Ovary (tissue), 7 donors: ENCODE measurements at regions not wholly inside any gene's neighbourhood (a gene's known extent, or its start where the extent isn't known, plus 50 kb on each side); places are given as distances from the start of the nearest gene placed in this dataset.

Experiments
- DNase-seq, 5 donors: peaks; one replicate each; pipeline ENCODE4 v3.0.0-alpha.2; 2019 to 2020
- H3K27ac ChIP-seq, 2 donors: fragments of 200-600 bp; one replicate each; pipeline versions ENCODE4 v1.5.1 to v1.8.0; 2019 to 2022
- H3K27me3 ChIP-seq: fragments of 200-600 bp; one replicate; pipeline ENCODE4 v1.8.0; 2022
- H3K36me3 ChIP-seq: fragments of 200-600 bp; sonication (generic); one replicate; pipeline ENCODE4 v1.5.1; 2019
- H3K4me1 ChIP-seq: one replicate; pipeline ENCODE4 v1.8.1; 2013; ENCODE audit warnings: mild to moderate bottlenecking, moderate library complexity; ENCODE audit not compliant: insufficient read depth
- H3K4me3 ChIP-seq: fragments of 200-600 bp; sonication (generic); one replicate; pipeline ENCODE4 v1.5.1; 2017
- H3K9me3 ChIP-seq, 2 donors: fragments of 200-600 bp in 1 of 2; sonication (generic) in 1 of 2; one replicate each; pipeline versions ENCODE4 v1.5.1 to v1.8.1; 2013 to 2019; ENCODE audit warnings: mild to moderate bottlenecking in 1 of 2, moderate library complexity in 1 of 2
- EP300 ChIP-seq: sonication (generic); formaldehyde crosslinking; IDR thresholded peaks from one replicate; pipeline ENCODE4 v1.6.1; 2017; ENCODE audit warnings: antibody characterized with exemption
- POLR2A ChIP-seq: fragments of 450-650 bp; IDR thresholded peaks from one replicate; pipeline ENCODE4 v1.6.1; 2017; ENCODE audit warnings: antibody characterized with exemption, mild to moderate bottlenecking, moderate library complexity
- WGBS, 3 donors: extraction: QIAGEN DNeasy Blood & Tissue Kit in 1 of 3; methylation state at CpG; one replicate each; pipeline versions ENCODE4 v1.1.5 to v1.1.7; 2013 to 2017; 5-methylcytosine and 5-hydroxymethylcytosine counted together
- intact Hi-C, 4 donors: fragments of 100-400 bp; cut with DNase I; formaldehyde crosslinking; loops; one replicate each; pipeline versions ENCODE4 v1.11.0 to v1.15.1; 2022 to 2023
- TF ChIP-seq, protein P1 (sequence below), 3 donors: fragments of 450-650 bp in 2 of 3; fragments of 200-600 bp in 1 of 3; IDR thresholded peaks; one replicate each; pipeline versions ENCODE4 v1.5.1 to v1.8.0; 2016 to 2022; ENCODE audit warnings: antibody characterized with exemption in 3 of 3, mild to moderate bottlenecking in 1 of 3
- donor health status: DM: no; HTN: no; CAD: no; lungs with moderate emphysema.
- donor health status: DM: no; HTN: no; CAD: no.
- donor health status: Bipolar disorder and iron deficiency.
- donor health status: DM: no; HTN: no; CAD: no.
- donor health status: DM: yes; HTN: yes; CAD: no.

DNA sequence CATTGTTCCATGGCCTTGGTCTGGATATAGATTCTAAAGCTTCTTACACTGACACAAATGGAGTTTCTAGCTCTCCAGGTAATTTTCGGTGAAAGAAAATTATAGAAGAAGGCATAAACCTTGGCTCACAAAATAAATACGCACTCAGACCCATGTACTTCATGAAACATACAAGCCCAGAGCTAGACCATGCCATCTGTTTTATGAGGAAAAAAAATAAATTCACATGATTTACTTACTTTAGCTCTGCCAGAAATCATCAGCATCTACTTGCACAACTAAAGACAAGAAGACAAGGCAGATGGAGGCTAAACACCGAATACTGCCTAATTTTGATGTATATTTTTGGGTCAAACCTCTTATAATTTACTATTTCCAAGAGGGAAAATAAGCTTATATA lies 197.4 kb upstream of the KLF14 start:
- H3K36me3 ChIP-seq: no peaks in the 10 kb centered on the region
- H3K4me1 ChIP-seq: peaks cover 13% of the 10 kb centered on the region
- H3K9me3 ChIP-seq: no peaks in the 10 kb centered on the region
- TF ChIP-seq EP300: no peak
- TF ChIP-seq, protein P1, sequence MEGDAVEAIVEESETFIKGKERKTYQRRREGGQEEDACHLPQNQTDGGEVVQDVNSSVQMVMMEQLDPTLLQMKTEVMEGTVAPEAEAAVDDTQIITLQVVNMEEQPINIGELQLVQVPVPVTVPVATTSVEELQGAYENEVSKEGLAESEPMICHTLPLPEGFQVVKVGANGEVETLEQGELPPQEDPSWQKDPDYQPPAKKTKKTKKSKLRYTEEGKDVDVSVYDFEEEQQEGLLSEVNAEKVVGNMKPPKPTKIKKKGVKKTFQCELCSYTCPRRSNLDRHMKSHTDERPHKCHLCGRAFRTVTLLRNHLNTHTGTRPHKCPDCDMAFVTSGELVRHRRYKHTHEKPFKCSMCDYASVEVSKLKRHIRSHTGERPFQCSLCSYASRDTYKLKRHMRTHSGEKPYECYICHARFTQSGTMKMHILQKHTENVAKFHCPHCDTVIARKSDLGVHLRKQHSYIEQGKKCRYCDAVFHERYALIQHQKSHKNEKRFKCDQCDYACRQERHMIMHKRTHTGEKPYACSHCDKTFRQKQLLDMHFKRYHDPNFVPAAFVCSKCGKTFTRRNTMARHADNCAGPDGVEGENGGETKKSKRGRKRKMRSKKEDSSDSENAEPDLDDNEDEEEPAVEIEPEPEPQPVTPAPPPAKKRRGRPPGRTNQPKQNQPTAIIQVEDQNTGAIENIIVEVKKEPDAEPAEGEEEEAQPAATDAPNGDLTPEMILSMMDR (IDR thresholded peaks at IDR 0.05): no peak
- no peak for DNase-seq
- no peak overlapping the region for H3K4me3 ChIP-seq
- no peaks in the 10 kb centered on the region for H3K27me3 ChIP-seq
- intact Hi-C loops: no loop called here
- 93 to 98% (median 96%) methylated on average over 3 of the region's 3 CpGs for WGBS, 3 donors
- H3K27ac ChIP-seq: no peak overlapping the region

DNA sequence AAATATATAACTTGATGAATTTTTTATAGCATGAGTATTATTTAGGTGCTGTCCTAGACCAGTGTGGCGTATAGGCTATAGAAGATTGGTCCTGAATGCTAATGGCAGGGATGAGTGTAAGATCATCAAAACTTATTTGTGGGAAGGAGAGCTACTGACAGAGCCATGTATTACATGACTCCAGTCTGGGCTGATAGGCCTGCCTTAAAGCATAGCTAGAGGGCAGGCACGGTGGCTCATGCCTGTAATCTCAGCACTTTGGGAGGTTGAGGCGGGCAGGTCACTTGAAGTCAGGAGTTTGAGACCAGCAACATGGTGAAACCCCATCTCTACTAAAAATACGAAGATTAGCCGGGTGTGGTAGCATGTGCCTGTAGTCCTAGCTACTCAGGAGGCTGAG lies 198.1 kb upstream of the KLF14 start:
- intact Hi-C loops: no loop called here
- no peak for DNase-seq
- TF ChIP-seq POLR2A: no peak
- TF ChIP-seq, protein P1 (IDR thresholded peaks at IDR 0.05): no peak
- TF ChIP-seq EP300: no peak
- no peaks in the 10 kb centered on the region for H3K27me3 ChIP-seq
- H3K27ac ChIP-seq: no peak overlapping the region
- WGBS, 3 donors: 92 to 97% (median 95%) methylated on average over 5 of the region's 5 CpGs
- no peaks in the 10 kb centered on the region for H3K9me3 ChIP-seq
- H3K4me3 ChIP-seq: no peak overlapping the region
- no peaks in the 10 kb centered on the region for H3K36me3 ChIP-seq
- H3K4me1 ChIP-seq: peaks cover 16% of the 10 kb centered on the region

DNA sequence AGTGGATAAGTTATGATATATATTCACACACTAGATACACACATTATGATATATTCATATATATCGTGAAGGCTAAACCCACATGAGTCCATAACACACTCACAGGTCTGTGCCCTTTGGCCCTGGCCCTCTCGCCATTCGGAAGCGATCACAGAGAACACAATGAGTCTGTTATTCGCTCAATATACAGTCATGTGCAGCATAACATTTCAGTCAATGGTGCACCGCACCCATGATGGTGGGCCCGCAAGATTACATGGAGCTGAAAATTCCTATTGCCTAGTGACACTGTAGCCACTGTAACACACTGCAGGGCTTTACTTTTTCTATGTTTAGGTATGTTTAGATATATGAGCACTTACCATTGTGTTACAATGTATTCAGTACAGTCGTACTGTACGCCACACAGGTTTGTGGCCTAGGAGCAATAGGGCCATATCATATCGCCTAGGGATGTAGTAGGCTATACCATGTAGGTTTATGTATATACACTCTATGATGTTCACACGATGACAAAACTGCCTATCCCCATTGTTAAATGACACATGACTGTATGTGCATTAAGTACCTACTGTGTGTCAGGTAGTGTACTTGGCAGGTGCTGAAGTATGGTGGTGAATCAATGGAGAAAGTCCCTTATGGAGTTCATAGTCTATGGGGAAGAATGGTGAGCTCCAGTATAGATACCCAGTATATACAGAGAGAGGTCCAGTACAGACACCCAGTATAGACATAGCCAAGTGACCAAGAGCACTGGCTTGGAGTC lies 198.8 kb upstream of the KLF14 start:
- no peak overlapping the region for H3K4me3 ChIP-seq
- no peak for DNase-seq
- TF ChIP-seq, protein P1 (IDR thresholded peaks at IDR 0.05): no peak
- TF ChIP-seq POLR2A (no peak), EP300 (no peak)
- no peaks in the 10 kb centered on the region for H3K36me3 ChIP-seq
- intact Hi-C loops: no loop called here
- no peaks in the 10 kb centered on the region for H3K27me3 ChIP-seq
- H3K9me3 ChIP-seq: no peaks in the 10 kb centered on the region
- 86 to 92% (median 90%) methylated on average over 11 of the region's 11 CpGs for WGBS, 3 donors
- H3K27ac ChIP-seq: no peak overlapping the region
- peaks cover 17% of the 10 kb centered on the region for H3K4me1 ChIP-seq

DNA sequence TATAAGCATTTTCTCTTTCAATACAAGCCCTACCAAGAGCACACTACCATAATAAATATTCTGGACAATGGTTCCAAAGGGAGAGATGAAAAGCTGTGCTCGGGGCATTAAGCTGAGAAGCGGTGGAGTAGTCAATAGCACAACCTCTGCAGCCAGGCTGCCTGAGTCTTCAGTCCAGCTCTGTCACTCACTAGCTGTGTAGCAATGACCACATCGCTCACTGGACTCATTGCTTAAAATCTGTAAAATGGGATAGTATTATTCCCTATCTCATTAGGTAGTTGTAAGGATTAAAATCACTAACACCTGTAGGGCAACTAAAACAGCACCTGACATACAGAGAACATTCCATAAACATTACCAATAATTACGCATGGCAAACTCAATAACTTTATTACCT lies 199.9 kb upstream of the KLF14 start:
- intact Hi-C loops: no loop called here
- Histone ChIP-seq H3K27ac (no peak overlapping the region), H3K4me3 (no peak overlapping the region), H3K36me3 (no peaks in the 10 kb centered on the region), H3K27me3 (no peaks in the 10 kb centered on the region), H3K4me1 (peaks cover 21% of the 10 kb centered on the region), H3K9me3 (no peaks in the 10 kb centered on the region)
- DNase-seq: no peak
- TF ChIP-seq, protein P1 (IDR thresholded peaks at IDR 0.05): no peak
- TF ChIP-seq EP300: no peak
- TF ChIP-seq POLR2A: no peak
- WGBS, 3 donors: 94 to 98% (median 96%) methylated on average over 4 of the region's 4 CpGs
